GM18951 (cell line): ENCODE measurements at regions not wholly inside any gene's neighbourhood (a gene's known extent, or its start where the extent isn't known, plus 50 kb on each side); places are given as distances from the start of the nearest gene placed in this dataset.

Experiments
- POLR2A ChIP-seq: IDR thresholded peaks from 4 replicates; pipeline ENCODE4 v1.6.1; 2011; ENCODE audit warnings: mild to moderate bottlenecking; ENCODE audit not compliant: insufficient read length, insufficient read depth; ENCODE audit errors: extremely low read depth
- in situ Hi-C: fragments of 300-500 bp; cut with MboI; formaldehyde crosslinking; loops from one replicate; pipeline ENCODE4 v1.12.0; 2022; ENCODE audit warnings: low sequenced_read_pairs, mixed read lengths, inconsistent platforms; ENCODE audit not compliant: unreplicated experiment

- in situ Hi-C loops, result loop anchor here (10.0 kb wide), 1 partner anchor 627 kb away; no protein-coding TSS in a partner anchor
Measured at GRCh38 chr2:118227698-118228508, 139.6 kb downstream of the INSIG2 start.

GRCh38 chr2:118225666-118226065 lies 137.4 kb downstream of the INSIG2 start:
- TF ChIP-seq POLR2A, result no peak
- in situ Hi-C loops, result loop anchor here (10.0 kb wide), 1 partner anchor 629 kb away; no protein-coding TSS in a partner anchor

More at GRCh38 chr2:118227698-118228508, 139.6 kb downstream of the INSIG2 start:
- TF ChIP-seq POLR2A, result no peak

- TF ChIP-seq POLR2A, result no peak
- in situ Hi-C loops, result loop anchor here (10.0 kb wide), 1 partner anchor 630 kb away; no protein-coding TSS in a partner anchor
Measured at GRCh38 chr2:118224895-118225311, 136.6 kb downstream of the INSIG2 start.

- peak; percentile 37 for TF ChIP-seq POLR2A
- in situ Hi-C loops, result loop anchor here (10.0 kb wide), 1 partner anchor 631 kb away; no protein-coding TSS in a partner anchor
Measured at GRCh38 chr2:118223992-118224894, 136.0 kb downstream of the INSIG2 start.

DNA sequence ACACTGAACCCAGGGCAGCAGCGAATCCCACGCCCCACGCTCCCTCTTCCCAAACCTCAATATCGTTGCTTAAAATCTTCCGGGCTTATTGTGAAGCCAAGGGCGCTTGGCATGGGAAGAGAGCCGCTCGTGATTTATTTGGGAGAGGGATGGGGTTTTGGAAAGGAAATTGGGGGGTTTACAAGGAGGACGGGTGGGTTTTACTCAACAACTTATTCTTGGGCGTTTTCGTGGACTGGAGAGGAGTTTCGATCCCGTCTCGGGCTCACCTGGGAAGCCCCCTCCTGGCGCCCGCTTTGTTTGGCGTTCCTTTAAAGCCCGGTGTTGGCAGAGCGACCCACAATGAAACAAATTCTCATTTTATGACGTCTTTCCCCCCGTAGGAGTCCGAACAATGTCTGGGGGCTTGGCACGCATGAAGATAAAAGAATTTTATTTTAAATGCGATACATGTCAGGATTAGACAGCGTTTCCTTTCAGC lies 135.3 kb downstream of the INSIG2 start:
- in situ Hi-C loops, result loop anchor here (10.0 kb wide), 1 partner anchor 631 kb away; no protein-coding TSS in a partner anchor

GRCh38 chr2:118222672-118223421 lies 134.6 kb downstream of the INSIG2 start:
- in situ Hi-C loops, result loop anchor here (10.0 kb wide), 1 partner anchor 632 kb away; no protein-coding TSS in a partner anchor

More for the DNA sequence above, 135.3 kb downstream of the INSIG2 start:
- no peak for TF ChIP-seq POLR2A

DNA sequence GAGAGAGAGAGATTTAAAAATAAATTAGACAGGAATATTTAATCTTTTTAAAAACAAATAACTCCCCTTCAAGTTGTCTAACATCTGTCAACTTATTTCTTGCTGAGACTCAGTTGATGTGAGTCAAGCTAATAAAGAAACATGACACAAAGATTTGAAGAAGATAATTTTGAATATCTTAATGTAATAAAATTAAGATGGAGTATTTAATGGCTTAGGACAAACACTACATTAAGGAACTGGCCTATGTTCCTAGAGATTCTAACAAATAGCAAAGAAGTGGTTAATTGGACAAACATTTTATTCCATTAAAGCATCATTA lies 134.0 kb downstream of the INSIG2 start:
- in situ Hi-C loops, result loop anchor here (10.0 kb wide), 1 partner anchor 633 kb away; no protein-coding TSS in a partner anchor
- no peak for TF ChIP-seq POLR2A

More at GRCh38 chr2:118222672-118223421, 134.6 kb downstream of the INSIG2 start:
- TF ChIP-seq POLR2A, result no peak

DNA sequence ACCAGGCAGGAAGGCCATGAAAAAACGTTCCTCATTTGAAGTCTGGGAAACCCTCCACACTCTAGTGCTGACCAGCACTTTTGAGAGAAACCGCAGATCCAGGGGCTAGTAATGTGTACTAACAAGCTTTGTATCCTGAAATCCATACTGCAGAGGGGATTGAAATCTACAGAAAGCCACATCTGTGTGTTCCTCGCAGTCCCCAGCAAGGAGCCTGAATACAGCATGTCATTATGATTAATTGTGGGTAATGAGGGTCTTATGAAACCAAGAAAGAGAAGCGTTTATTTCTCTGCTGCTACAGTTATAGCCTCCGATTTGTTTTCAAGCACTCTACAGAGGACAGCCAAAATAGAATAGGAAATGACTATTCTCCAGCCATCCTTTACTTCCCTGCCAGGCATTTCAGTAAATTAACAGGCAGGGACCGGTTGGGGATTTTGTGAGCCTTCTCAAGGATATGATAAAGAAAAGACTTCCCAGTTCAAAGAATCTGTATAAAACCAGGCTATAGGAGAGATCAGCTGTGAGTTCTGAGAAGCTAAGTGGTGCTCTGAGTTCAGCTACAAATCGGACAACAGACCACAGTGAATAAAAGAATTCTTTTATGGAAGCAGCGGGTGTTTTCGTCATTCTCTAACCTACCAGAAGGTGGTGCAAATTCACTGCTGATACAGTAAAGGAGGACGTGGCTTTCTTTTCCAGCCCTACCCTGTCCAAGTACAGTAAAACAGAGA lies 133.4 kb downstream of the INSIG2 start:
- in situ Hi-C loops, result loop anchor here (10.0 kb wide), 1 partner anchor 633 kb away; no protein-coding TSS in a partner anchor
- TF ChIP-seq POLR2A, result no peak

DNA sequence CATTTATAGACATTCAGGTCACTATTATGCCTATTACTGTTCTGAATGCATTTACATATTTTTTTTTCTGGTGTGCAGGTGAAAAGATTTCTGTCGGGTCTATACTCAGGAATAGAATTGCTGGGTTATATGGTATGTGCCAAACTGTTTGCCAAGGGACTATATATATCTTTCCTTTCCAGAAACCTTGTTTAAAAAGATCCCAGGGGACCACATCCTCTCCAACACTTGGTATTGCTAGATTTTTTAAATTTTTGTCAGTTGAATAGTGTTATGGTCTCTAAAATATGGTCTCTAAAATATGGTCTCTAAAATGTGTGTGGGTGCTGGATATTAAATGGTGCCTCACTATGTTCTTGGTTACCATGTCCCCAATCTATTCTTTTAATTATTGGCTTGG lies 131.3 kb downstream of the INSIG2 start:
- no peak for TF ChIP-seq POLR2A
- in situ Hi-C loops, result loop anchor here (10.0 kb wide), 1 partner anchor 635 kb away; no protein-coding TSS in a partner anchor

DNA sequence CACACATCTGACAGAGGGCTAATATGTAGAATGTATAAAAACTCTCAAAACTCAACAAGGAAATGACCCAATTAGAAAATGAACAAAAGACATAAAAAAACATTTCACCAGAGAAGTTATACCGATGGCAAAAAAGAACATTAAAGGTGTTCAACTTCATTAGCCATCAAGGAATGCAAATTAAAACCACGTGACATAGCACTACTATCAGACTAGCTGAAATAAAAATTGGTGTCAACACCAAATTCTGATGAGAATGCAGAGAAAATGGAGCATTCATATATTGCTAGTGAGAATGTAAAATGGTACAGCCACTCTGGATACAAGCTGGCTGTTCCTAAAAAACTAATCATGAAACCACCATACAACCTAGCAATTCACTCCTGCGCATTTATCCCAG lies 128.0 kb downstream of the INSIG2 start:
- in situ Hi-C loops, result no loop called here

GRCh38 chr2:118209727-118210126 lies 121.5 kb downstream of the INSIG2 start:
- in situ Hi-C loops, result no loop called here

More for the DNA sequence above, 128.0 kb downstream of the INSIG2 start:
- TF ChIP-seq POLR2A, result no peak

More at GRCh38 chr2:118209727-118210126, 121.5 kb downstream of the INSIG2 start:
- no peak for TF ChIP-seq POLR2A
